ENCODE measurements at regions not wholly inside any gene's neighbourhood (a gene's known extent, or its start where the extent isn't known, plus 50 kb on each side); places are given as distances from the start of the nearest gene placed in this dataset.

GRCh38 chr10:84822931-84823630 lies 494.7 kb downstream of the CCSER2 start:
- in situ Hi-C loops (cut with HindIII; ENCODE audit: low pct_unique_long_range_greater_than_20kb, low sequenced_read_pairs) = no loop called here
- no peak for DNase-seq (ENCODE audit: low read depth)

- DNase-seq (ENCODE audit: low read depth) = no peak
- in situ Hi-C loops (cut with HindIII; ENCODE audit: low pct_unique_long_range_greater_than_20kb, low sequenced_read_pairs) = no loop called here
Observed at GRCh38 chr10:84824525-84824924, 496.1 kb downstream of the CCSER2 start.

GRCh38 chr10:84825330-84825729 lies 496.9 kb downstream of the CCSER2 start:
- DNase-seq (ENCODE audit: low read depth) = no peak

GRCh38 chr10:84826704-84827103 lies 498.3 kb downstream of the CCSER2 start:
- in situ Hi-C loops (cut with HindIII; ENCODE audit: low pct_unique_long_range_greater_than_20kb, low sequenced_read_pairs) = no loop called here
- DNase-seq (ENCODE audit: low read depth) = no peak

More at GRCh38 chr10:84825330-84825729, 496.9 kb downstream of the CCSER2 start:
- in situ Hi-C loops (cut with HindIII; ENCODE audit: low pct_unique_long_range_greater_than_20kb, low sequenced_read_pairs) = no loop called here

- in situ Hi-C loops (cut with HindIII; ENCODE audit: low pct_unique_long_range_greater_than_20kb, low sequenced_read_pairs) = no loop called here
- DNase-seq (ENCODE audit: low read depth) = no peak
Observed at GRCh38 chr10:84829131-84829530, 500.7 kb downstream of the CCSER2 start.

- DNase-seq (ENCODE audit: low read depth) = no peak
- in situ Hi-C loops (cut with HindIII; ENCODE audit: low pct_unique_long_range_greater_than_20kb, low sequenced_read_pairs) = no loop called here
Observed at GRCh38 chr10:84837041-84837812, 508.8 kb downstream of the CCSER2 start.

GRCh38 chr10:84837877-84838276 lies 509.5 kb downstream of the CCSER2 start:
- in situ Hi-C loops (cut with HindIII; ENCODE audit: low pct_unique_long_range_greater_than_20kb, low sequenced_read_pairs) = no loop called here
- DNase-seq (ENCODE audit: low read depth) = no peak

- in situ Hi-C loops (cut with HindIII; ENCODE audit: low pct_unique_long_range_greater_than_20kb, low sequenced_read_pairs) = no loop called here
- no peak for DNase-seq (ENCODE audit: low read depth)
Observed at GRCh38 chr10:84838851-84839250, 510.5 kb downstream of the CCSER2 start.

- no peak for DNase-seq (ENCODE audit: low read depth)
- in situ Hi-C loops (cut with HindIII; ENCODE audit: low pct_unique_long_range_greater_than_20kb, low sequenced_read_pairs) = no loop called here
Observed at GRCh38 chr10:84842593-84842992, 514.2 kb downstream of the CCSER2 start.

- no peak for DNase-seq (ENCODE audit: low read depth)
- in situ Hi-C loops (cut with HindIII; ENCODE audit: low pct_unique_long_range_greater_than_20kb, low sequenced_read_pairs) = no loop called here
Observed at GRCh38 chr10:84844461-84844860, 516.1 kb downstream of the CCSER2 start.

GRCh38 chr10:84845628-84846261 lies 517.4 kb downstream of the CCSER2 start:
- DNase-seq (ENCODE audit: low read depth) = no peak
- in situ Hi-C loops (cut with HindIII; ENCODE audit: low pct_unique_long_range_greater_than_20kb, low sequenced_read_pairs) = no loop called here

- in situ Hi-C loops (cut with HindIII; ENCODE audit: low pct_unique_long_range_greater_than_20kb, low sequenced_read_pairs) = no loop called here
Observed at GRCh38 chr10:84846658-84847316, 518.4 kb downstream of the CCSER2 start.

GRCh38 chr10:84848967-84849366 lies 520.6 kb downstream of the CCSER2 start:
- no peak for DNase-seq (ENCODE audit: low read depth)
- in situ Hi-C loops (cut with HindIII; ENCODE audit: low pct_unique_long_range_greater_than_20kb, low sequenced_read_pairs) = no loop called here

More at GRCh38 chr10:84846658-84847316, 518.4 kb downstream of the CCSER2 start:
- no peak for DNase-seq (ENCODE audit: low read depth)

- in situ Hi-C loops (cut with HindIII; ENCODE audit: low pct_unique_long_range_greater_than_20kb, low sequenced_read_pairs) = no loop called here
- no peak for DNase-seq (ENCODE audit: low read depth)
Observed at GRCh38 chr10:84850826-84851225, 522.4 kb downstream of the CCSER2 start.

- in situ Hi-C loops (cut with HindIII; ENCODE audit: low pct_unique_long_range_greater_than_20kb, low sequenced_read_pairs) = no loop called here
Observed at GRCh38 chr10:84854439-84854838, 526.0 kb downstream of the CCSER2 start.

GRCh38 chr10:84860855-84861254 lies 532.5 kb downstream of the CCSER2 start:
- no peak for DNase-seq (ENCODE audit: low read depth)
- in situ Hi-C loops (cut with HindIII; ENCODE audit: low pct_unique_long_range_greater_than_20kb, low sequenced_read_pairs) = no loop called here

More at GRCh38 chr10:84854439-84854838, 526.0 kb downstream of the CCSER2 start:
- DNase-seq (ENCODE audit: low read depth) = no peak

GRCh38 chr10:84862551-84862950 lies 534.2 kb downstream of the CCSER2 start:
- no peak for DNase-seq (ENCODE audit: low read depth)
- in situ Hi-C loops (cut with HindIII; ENCODE audit: low pct_unique_long_range_greater_than_20kb, low sequenced_read_pairs) = no loop called here

GRCh38 chr10:84863675-84864074 lies 535.3 kb downstream of the CCSER2 start:
- in situ Hi-C loops (cut with HindIII; ENCODE audit: low pct_unique_long_range_greater_than_20kb, low sequenced_read_pairs) = no loop called here
- no peak for DNase-seq (ENCODE audit: low read depth)

All from Caki2 (cell line).